ENCODE measurements at regions not wholly inside any gene's neighbourhood (a gene's known extent, or its start where the extent isn't known, plus 50 kb on each side); places are given as distances from the start of the nearest gene placed in this dataset.

DNA sequence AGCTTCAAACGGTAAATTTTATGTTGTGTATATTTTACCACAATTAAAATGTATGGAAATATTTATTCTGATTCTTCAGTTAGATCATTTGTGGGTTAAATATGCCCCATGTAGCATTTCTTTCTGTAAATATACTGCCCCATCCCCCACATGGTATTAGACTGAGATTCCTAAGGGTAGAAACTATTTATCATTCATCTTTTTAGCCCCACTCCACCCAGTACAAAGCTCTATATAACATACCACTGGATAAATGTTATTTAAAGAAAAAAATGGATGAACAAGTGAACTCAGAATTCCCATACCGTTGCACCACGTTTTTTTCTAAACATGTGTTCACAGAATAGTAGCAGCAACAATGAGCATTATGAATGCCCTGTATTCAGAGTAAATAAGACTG, 234.0 kb upstream of the IRF2BP2 start:
- Histone ChIP-seq H3K27ac (no peak overlapping the region), H3K9me3 (no peaks in the 10 kb centered on the region), H3K4me3 (no peak overlapping the region), H3K36me3 (no peaks in the 10 kb centered on the region), H3K27me3 (no peaks in the 10 kb centered on the region), H3K4me1 (no peaks in the 10 kb centered on the region)
- TF ChIP-seq, protein P1, sequence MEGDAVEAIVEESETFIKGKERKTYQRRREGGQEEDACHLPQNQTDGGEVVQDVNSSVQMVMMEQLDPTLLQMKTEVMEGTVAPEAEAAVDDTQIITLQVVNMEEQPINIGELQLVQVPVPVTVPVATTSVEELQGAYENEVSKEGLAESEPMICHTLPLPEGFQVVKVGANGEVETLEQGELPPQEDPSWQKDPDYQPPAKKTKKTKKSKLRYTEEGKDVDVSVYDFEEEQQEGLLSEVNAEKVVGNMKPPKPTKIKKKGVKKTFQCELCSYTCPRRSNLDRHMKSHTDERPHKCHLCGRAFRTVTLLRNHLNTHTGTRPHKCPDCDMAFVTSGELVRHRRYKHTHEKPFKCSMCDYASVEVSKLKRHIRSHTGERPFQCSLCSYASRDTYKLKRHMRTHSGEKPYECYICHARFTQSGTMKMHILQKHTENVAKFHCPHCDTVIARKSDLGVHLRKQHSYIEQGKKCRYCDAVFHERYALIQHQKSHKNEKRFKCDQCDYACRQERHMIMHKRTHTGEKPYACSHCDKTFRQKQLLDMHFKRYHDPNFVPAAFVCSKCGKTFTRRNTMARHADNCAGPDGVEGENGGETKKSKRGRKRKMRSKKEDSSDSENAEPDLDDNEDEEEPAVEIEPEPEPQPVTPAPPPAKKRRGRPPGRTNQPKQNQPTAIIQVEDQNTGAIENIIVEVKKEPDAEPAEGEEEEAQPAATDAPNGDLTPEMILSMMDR (IDR thresholded peaks at IDR 0.05): no peak
- TF ChIP-seq POLR2AphosphoS5 (IDR thresholded peaks at IDR 0.05) (no peak), POLR2A (IDR thresholded peaks at IDR 0.05) (no peak)
- intact Hi-C loops (cut with DNase I; ENCODE audit: low total_unique reads): no loop called here
- DNase-seq (ENCODE audit: low spot score in 2 of 2): no peak

DNA sequence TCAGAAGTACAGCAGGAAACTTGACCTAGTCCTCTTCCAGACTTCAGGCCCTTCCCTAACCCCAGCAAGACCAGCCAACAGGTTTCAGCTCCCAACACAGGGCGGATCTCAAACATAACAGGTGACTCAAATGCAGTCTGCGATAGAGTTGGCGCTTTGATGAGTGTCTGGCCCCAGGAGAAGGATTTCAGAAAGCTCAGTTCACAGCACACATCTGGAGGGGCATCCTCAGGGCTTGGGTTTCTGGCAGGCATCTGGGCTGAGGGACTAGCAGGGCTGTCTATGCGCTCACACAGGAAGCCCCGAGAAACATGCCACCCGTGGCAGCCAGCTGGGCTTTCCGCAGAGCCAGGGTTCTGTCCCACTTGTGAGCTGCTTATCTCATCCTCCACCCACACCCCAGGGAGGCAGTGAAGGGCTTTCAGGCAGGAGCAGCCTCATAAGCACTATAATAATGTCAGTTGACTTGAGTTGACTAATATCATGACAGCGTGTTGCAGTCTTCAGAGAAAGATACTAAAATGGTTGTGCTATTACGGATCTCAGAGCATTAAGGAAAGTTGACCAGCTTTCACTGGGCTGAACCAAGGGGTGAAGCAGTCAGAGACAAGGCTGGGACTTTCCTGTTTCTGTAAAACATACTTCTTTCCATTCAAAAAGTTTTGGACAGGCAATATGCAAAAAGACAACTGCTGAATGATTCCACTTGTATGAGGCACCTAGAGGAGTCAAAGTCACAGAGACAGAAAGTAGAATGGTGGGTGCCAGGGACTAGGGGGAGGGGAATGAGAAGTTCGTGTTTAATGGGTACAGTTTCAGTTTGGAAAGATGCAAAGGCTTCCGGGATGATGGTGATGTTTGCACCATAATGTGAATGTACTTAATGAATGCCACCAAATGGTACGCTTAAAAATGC, 233.0 kb upstream of the IRF2BP2 start:
- no peaks in the 10 kb centered on the region for H3K4me1 ChIP-seq
- H3K9me3 ChIP-seq: no peaks in the 10 kb centered on the region
- H3K4me3 ChIP-seq: no peak overlapping the region
- no peak for DNase-seq (ENCODE audit: low spot score in 2 of 2)
- no peak for TF ChIP-seq POLR2AphosphoS5 (IDR thresholded peaks at IDR 0.05)
- TF ChIP-seq, protein P1 (IDR thresholded peaks at IDR 0.05): no peak
- TF ChIP-seq POLR2A (IDR thresholded peaks at IDR 0.05): no peak
- H3K27me3 ChIP-seq: no peaks in the 10 kb centered on the region
- H3K27ac ChIP-seq: no peak overlapping the region
- intact Hi-C loops (cut with DNase I; ENCODE audit: low total_unique reads): no loop called here
- no peaks in the 10 kb centered on the region for H3K36me3 ChIP-seq

DNA sequence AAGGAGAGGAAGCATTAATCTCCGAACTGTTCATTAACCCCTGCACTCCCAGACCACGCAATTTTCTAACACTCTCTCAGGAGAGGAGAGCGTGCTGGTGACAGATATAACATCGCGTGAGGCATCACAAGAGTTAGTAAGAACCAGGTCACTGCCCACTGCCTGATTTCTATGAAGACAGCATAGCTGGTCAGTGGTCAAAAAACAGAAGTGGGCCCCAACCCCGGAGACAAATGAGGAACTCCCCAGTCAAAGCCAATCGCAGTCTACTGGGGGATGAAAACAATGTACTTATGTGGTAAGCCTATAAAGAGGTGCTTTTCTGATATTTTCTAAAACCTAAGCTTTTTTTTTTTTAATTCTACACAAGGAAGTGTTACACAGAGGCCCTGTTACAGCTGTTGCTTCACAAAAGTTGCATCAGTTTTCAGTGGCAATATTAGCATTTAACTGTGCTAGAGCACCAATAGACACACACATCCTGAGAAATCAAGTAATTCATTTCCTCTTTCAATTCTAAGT, 231.8 kb upstream of the IRF2BP2 start:
- Histone ChIP-seq H3K36me3 (no peaks in the 10 kb centered on the region), H3K27me3 (no peaks in the 10 kb centered on the region), H3K27ac (no peak overlapping the region), H3K9me3 (no peaks in the 10 kb centered on the region), H3K4me3 (no peak overlapping the region), H3K4me1 (no peaks in the 10 kb centered on the region)
- DNase-seq (ENCODE audit: low spot score in 2 of 2): no peak
- no peak for TF ChIP-seq POLR2A (IDR thresholded peaks at IDR 0.05)
- TF ChIP-seq POLR2AphosphoS5 (IDR thresholded peaks at IDR 0.05): no peak
- TF ChIP-seq, protein P1 (IDR thresholded peaks at IDR 0.05): no peak
- intact Hi-C loops (cut with DNase I; ENCODE audit: low total_unique reads): no loop called here

DNA sequence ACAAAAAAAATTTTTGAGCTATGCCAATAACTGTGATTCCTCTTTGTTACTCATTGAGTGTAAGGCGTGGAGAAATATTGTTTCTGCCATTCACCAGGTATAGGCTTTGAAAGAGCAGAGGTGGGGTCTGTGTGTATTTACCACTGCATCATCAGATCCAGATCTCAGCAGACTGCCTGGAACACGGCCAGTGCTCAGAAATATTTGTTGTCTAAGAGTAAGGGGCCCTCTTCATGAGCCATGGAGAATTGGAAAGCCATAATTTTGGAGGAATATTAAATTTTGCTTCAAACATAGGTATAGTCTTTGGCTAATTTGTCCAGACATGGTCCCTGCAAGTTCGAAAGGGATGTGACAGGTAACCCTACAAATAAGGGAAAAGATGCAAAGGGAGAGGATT, 231.3 kb upstream of the IRF2BP2 start:
- H3K27me3 ChIP-seq: no peaks in the 10 kb centered on the region
- no peaks in the 10 kb centered on the region for H3K36me3 ChIP-seq
- DNase-seq (ENCODE audit: low spot score in 2 of 2): no peak
- H3K9me3 ChIP-seq: no peaks in the 10 kb centered on the region
- H3K4me3 ChIP-seq: no peak overlapping the region
- TF ChIP-seq POLR2AphosphoS5 (IDR thresholded peaks at IDR 0.05) (no peak), POLR2A (IDR thresholded peaks at IDR 0.05) (no peak)
- TF ChIP-seq, protein P1 (IDR thresholded peaks at IDR 0.05): no peak
- intact Hi-C loops (cut with DNase I; ENCODE audit: low total_unique reads): no loop called here
- H3K4me1 ChIP-seq: no peaks in the 10 kb centered on the region
- H3K27ac ChIP-seq: no peak overlapping the region

DNA sequence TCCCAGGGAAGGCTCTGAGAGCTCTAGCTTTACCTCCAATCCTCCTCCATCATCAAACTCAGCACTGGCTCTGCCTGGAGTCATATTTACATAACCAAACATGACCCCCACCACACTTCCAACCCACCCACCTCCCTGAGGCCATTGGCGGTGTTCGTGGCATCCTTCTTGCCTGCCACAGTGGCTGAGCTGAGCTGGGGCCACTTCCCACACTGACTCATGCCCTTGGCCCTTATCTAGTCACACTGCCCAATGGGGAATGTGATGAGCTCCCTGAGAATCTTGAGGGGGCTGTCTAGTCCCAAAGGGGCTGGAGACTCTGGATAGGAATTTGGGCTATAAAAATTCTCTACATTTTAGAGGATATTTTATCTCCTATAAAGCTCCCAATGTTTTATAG, 230.9 kb upstream of the IRF2BP2 start:
- H3K27ac ChIP-seq: no peak overlapping the region
- H3K4me1 ChIP-seq: no peaks in the 10 kb centered on the region
- no peaks in the 10 kb centered on the region for H3K9me3 ChIP-seq
- no peaks in the 10 kb centered on the region for H3K36me3 ChIP-seq
- H3K27me3 ChIP-seq: no peaks in the 10 kb centered on the region
- H3K4me3 ChIP-seq: no peak overlapping the region
- no peak for DNase-seq (ENCODE audit: low spot score in 2 of 2)
- no peak for TF ChIP-seq POLR2AphosphoS5 (IDR thresholded peaks at IDR 0.05)
- TF ChIP-seq, protein P1 (IDR thresholded peaks at IDR 0.05): no peak
- no peak for TF ChIP-seq POLR2A (IDR thresholded peaks at IDR 0.05)
- intact Hi-C loops (cut with DNase I; ENCODE audit: low total_unique reads): no loop called here

All from breast epithelium (tissue), 4 donors.